Activated CD4-positive, alpha-beta T cell treated with anti-CD3 and anti-CD28 coated beads for 36 hours (primary cell): ENCODE measurements at regions not wholly inside any gene's neighbourhood (a gene's known extent, or its start where the extent isn't known, plus 50 kb on each side); places are given as distances from the start of the nearest gene placed in this dataset.

Source experiments
- ATAC-seq: fragments of 200-7000 bp; cut with Tn5 transposase; one replicate; pipeline ENCODE4 v1.10.0; 2021; ENCODE audit warnings: mild to moderate bottlenecking, moderate library complexity
- CTCF ChIA-PET: fragments of 350-600 bp; sonication (Branson Sonifier 250); formaldehyde crosslinking; loops from one replicate; lab custom pipeline; 2021; ENCODE audit warnings: antibody characterized with exemption; lab: Charles Lee
- POLR2A ChIA-PET: fragments of 350-600 bp; sonication (Branson Sonifier 250); formaldehyde crosslinking; loops from one replicate; lab custom pipeline; 2021; ENCODE audit warnings: antibody characterized with exemption, inconsistent platforms; lab: Charles Lee
- DNase-seq: peaks from one replicate; pipeline ENCODE4 v3.0.0-alpha.2; 2020
- H3K27ac Mint-ChIP-seq: one replicate; pipeline ENCODE4 v1.8.0; 2021; ENCODE audit warnings: mixed read lengths
- H3K27me3 Mint-ChIP-seq: one replicate; pipeline ENCODE4 v1.8.0; 2021; ENCODE audit warnings: mixed read lengths
- H3K36me3 Mint-ChIP-seq: one replicate; pipeline ENCODE4 v1.8.0; 2021; ENCODE audit warnings: low read depth, mixed read lengths
- H3K4me1 Mint-ChIP-seq: one replicate; pipeline ENCODE4 v1.8.0; 2021; ENCODE audit warnings: mixed read lengths
- H3K4me3 Mint-ChIP-seq: one replicate; pipeline ENCODE4 v1.8.0; 2021; ENCODE audit warnings: mild to moderate bottlenecking, moderate library complexity, mixed read lengths
- H3K9me3 Mint-ChIP-seq: one replicate; pipeline ENCODE4 v1.8.0; 2021; ENCODE audit warnings: low read depth, mixed read lengths
- intact Hi-C, 2 experiments: fragments of 100-400 bp; cut with DNase I in 1 of 2; cut with micrococcal nuclease in 1 of 2; formaldehyde crosslinking; loops; one replicate each; pipeline versions ENCODE4 v1.14.2 to v1.15.1; 2022 to 2024; cut with DNase I, micrococcal nuclease

DNA sequence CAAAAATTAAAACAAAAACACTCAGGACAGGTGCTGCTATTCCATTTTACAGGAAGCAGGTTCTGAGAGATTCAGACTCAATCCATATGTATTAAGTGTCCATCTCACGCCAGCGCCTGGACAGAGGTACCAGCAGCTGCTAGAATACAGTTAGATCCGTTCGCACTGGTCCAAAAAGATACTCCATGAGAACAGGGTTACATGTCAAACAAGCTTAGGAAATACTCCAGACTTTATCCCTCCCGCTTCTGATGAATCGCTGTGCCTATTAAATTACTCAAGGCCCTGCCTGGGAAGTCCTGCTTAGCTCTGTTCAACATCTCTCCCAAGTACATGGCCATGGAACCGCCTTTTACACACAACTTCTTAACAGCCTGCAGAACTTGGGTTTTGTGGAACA lies 50.2 kb upstream of the SLC35C1 start:
- ATAC-seq (no peak), DNase-seq (no peak)
- ChIA-PET CTCF (interaction anchor here (3.0 kb wide), 1 partner anchor 17 kb away, joined by 21 read pairs; no protein-coding TSS in a partner anchor), POLR2A (no interaction called here)
- Mint-ChIP-seq H3K4me1 (no peaks in the 10 kb centered on the region), H3K27ac (no peak overlapping the region), H3K36me3 (no peaks in the 10 kb centered on the region), H3K27me3 (peaks cover 13% of the 10 kb centered on the region), H3K9me3 (no peaks in the 10 kb centered on the region), H3K4me3 (no peak overlapping the region)
- intact Hi-C loops: no loop called here

DNA sequence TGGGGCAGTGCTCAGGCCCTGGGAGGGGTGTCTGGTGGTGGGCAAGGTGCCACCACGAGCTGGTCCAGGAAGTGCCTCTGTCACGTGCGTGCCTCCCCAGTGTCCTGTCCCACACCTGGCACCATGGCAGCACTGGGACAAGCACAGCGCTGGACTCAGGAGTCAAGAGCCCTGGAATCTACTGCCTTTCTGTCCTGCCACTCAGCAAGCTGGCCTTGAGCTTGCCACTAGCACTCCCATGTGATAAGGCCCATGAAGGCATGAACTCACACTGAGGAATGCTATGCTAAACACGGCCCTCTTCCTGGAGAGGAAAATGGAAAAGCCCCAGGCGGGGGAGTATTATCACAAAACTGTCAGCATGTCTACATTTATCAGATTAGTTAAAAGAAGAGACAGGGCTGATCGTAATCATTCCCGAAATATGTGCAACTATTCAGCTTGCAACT lies 50.7 kb upstream of the SLC35C1 start:
- POLR2A ChIA-PET: no interaction called here
- Mint-ChIP-seq H3K9me3 (no peaks in the 10 kb centered on the region), H3K36me3 (no peaks in the 10 kb centered on the region), H3K27me3 (peaks cover 13% of the 10 kb centered on the region), H3K4me3 (no peak overlapping the region), H3K27ac (no peak overlapping the region), H3K4me1 (no peaks in the 10 kb centered on the region)
- no peak for DNase-seq
- ATAC-seq: no peak
- intact Hi-C loops: no loop called here
- CTCF ChIA-PET: interaction anchor here (3.0 kb wide), 1 partner anchor 17 kb away, joined by 21 read pairs; no protein-coding TSS in a partner anchor

DNA sequence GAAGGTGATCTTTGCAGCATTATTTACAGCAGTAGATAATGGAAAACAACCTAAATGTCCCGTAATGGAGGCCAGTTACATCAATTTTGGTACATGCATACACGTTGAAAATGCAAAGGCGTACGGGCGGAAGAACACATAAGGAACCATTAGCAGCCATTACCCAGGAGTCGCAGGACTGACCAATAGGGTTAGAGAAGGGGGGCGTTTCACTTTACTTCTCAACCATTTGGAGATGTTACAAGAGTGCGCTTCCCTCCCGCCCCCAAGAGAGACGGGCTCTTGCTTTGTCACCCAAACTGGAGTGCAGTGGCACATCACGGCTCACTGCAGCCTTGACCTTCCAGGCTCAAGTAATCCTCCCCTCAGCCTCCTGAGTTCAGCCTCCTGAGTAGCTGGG lies 52.8 kb upstream of the SLC35C1 start:
- no peak overlapping the region for H3K27ac Mint-ChIP-seq
- POLR2A ChIA-PET: no interaction called here
- DNase-seq: no peak
- CTCF ChIA-PET: interaction anchor here (0.6 to 1.7 kb wide), 3 partner anchors 20 to 97 kb away, joined by 3 to 7 read pairs (median 3); no protein-coding TSS in a partner anchor
- ATAC-seq: no peak
- H3K4me1 Mint-ChIP-seq: no peaks in the 10 kb centered on the region
- H3K9me3 Mint-ChIP-seq: no peaks in the 10 kb centered on the region
- intact Hi-C loops: no loop called here
- peaks cover 13% of the 10 kb centered on the region for H3K27me3 Mint-ChIP-seq
- H3K4me3 Mint-ChIP-seq: no peak overlapping the region
- H3K36me3 Mint-ChIP-seq: no peaks in the 10 kb centered on the region

DNA sequence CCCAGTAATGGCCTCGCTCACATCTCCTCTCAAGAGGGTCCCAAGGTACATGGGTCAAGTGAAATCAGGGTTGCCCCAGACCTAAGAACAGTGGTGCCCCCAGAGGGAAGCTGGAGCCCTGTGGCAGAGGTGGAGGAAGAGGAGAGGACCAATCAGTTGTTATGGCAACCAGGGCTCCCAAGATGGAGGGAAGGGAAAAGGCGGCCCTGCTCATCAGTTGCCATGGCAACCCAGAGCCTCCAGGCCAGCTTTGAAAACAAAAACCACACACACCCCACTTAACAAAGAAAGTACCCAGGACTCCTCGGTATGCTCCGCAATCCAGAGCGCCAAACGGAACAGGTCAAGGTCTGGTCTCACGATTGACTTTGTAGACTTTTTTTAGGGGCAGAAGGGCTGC lies 53.5 kb upstream of the SLC35C1 start:
- DNase-seq (no peak), ATAC-seq (no peak)
- H3K36me3 Mint-ChIP-seq: no peaks in the 10 kb centered on the region
- intact Hi-C loops: no loop called here
- peaks cover 13% of the 10 kb centered on the region for H3K27me3 Mint-ChIP-seq
- CTCF ChIA-PET: no interaction called here
- no peaks in the 10 kb centered on the region for H3K4me1 Mint-ChIP-seq
- POLR2A ChIA-PET: no interaction called here
- no peaks in the 10 kb centered on the region for H3K9me3 Mint-ChIP-seq
- H3K27ac Mint-ChIP-seq: no peak overlapping the region
- H3K4me3 Mint-ChIP-seq: no peak overlapping the region

DNA sequence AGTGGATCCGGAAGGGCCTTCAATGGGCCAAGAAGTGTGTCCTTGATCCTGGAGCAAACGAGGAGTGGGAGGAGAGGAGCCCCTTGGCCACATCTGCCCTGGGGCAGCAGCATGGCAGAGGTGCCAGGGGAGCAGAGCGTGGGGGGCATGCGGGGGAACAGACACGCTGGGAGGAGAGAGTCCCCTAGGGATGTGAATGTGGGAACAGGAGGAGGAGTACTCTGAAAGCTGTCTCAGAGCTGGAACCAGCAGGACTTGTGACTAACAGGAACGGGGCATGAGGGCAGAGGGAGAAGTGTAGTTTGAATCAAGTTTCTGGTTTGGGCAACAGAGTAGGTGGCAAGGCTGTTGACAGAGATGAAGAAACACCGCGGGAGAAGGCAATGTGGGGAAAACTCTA lies 54.5 kb upstream of the SLC35C1 start:
- no peaks in the 10 kb centered on the region for H3K4me1 Mint-ChIP-seq
- POLR2A ChIA-PET: no interaction called here
- H3K4me3 Mint-ChIP-seq: no peak overlapping the region
- no peaks in the 10 kb centered on the region for H3K36me3 Mint-ChIP-seq
- H3K9me3 Mint-ChIP-seq: no peaks in the 10 kb centered on the region
- CTCF ChIA-PET: no interaction called here
- no peak overlapping the region for H3K27ac Mint-ChIP-seq
- DNase-seq: no peak
- intact Hi-C loops: no loop called here
- H3K27me3 Mint-ChIP-seq: peaks cover 13% of the 10 kb centered on the region
- no peak for ATAC-seq

DNA sequence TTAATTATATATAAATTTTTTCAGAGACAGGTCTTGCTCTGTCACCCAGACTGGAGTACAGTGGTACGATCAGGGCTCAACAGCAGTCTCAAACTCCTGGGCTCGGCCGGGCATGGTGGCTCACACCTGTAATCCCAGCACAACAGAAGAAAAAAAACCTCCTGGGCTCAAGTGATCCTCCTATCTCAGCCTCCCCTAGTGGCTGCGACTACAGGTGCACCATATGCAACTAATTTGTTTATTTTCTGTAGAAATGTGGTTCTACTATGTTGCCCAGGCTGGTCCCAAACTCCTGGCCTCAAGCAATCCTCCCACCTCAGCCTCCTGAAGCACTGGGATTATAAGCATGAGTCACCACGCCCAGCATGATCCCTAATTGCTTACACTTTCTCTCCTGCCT lies 56.1 kb upstream of the SLC35C1 start:
- H3K36me3 Mint-ChIP-seq: no peaks in the 10 kb centered on the region
- no peaks in the 10 kb centered on the region for H3K4me1 Mint-ChIP-seq
- DNase-seq (no peak), ATAC-seq (no peak)
- CTCF ChIA-PET: interaction anchor here (1.0 to 1.2 kb wide), 2 partner anchors 23 to 409 kb away, joined by 3 read pairs; no protein-coding TSS in a partner anchor
- H3K9me3 Mint-ChIP-seq: no peaks in the 10 kb centered on the region
- H3K27me3 Mint-ChIP-seq: peaks cover 13% of the 10 kb centered on the region
- H3K27ac Mint-ChIP-seq: no peak overlapping the region
- intact Hi-C loops: no loop called here
- H3K4me3 Mint-ChIP-seq: no peak overlapping the region
- POLR2A ChIA-PET: no interaction called here

DNA sequence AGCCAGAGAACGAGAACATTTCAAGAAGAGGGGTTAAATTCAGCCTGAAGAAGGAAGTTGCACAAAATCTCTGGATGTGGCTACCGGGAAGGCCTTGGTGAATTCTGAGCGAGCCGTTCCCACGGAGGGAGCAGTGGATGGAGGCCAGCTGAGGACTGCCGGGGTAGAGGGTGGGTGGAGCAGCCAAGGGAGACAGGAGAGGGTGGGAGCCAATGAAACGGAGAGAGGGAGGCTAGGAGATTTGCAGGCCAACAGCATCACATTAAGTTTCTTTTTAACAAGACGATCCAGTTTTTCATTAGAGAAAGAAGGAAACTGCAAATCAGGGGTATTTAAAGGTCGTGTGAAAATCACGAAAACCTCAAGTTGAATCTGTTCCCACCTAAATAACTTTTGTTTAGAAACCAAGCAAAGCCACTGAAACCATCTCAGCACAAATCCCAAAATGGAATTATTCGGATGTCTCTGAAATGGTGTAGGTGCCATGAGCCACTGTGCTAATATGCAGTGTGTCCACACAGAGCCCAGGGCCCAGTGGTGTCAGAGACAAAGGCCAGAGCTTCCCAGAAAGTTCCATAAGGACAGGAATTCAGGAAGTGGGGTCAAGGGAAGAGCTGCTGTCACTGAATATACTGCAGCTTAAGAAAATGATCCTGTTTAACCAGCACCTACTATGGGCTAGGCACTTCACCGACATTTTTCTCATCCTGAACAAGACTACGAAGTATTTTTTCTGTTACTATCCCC lies 59.7 kb upstream of the SLC35C1 start:
- intact Hi-C loops: no loop called here
- POLR2A ChIA-PET: no interaction called here
- CTCF ChIA-PET: no interaction called here

DNA sequence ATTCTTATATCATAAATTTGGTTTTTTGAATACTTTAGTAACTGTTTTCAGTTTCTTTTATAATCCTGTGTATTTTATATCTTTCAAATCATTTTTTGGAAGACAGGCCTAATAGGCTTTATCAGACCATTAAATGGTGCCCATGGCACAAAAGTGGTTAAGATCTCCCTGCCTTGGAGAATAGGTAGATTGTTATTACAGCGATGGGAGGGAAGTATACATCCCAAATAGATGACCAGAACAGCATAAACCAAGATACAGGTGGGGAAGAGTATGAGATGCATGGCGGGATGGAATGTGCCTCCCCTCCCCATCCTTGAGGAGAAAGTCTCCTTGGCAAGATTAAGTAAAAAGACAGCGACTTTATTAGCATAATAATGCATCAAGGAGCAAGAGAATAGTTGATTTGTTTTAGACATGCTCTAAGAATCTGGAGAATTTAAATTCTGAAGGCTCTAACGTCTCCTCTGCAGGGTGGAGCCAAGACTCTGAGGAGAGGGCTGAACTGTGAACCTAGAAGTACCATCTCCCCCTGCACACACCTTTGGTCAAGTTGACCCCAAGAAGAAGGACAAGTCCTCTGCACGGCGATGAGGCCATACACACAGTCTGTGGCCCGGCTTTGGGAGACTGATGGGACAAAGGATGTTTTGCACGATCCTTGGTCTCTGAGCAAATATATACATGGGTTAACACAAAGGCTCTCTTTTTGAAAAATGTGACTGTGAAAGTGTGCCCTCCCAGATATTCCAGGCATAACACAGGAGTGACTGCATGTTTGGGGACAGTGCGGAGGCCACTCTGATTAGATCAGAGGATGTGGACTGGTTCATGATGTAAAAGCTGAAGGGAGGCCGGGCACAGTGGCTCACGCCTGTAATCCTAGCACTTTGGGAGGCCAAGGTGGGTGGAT lies 61.1 kb upstream of the SLC35C1 start:
- Mint-ChIP-seq H3K27me3 (peaks cover 3% of the 10 kb centered on the region), H3K9me3 (no peaks in the 10 kb centered on the region), H3K4me1 (no peaks in the 10 kb centered on the region), H3K27ac (no peak overlapping the region), H3K36me3 (no peaks in the 10 kb centered on the region), H3K4me3 (no peak overlapping the region)
- ATAC-seq: no peak
- ChIA-PET CTCF (no interaction called here), POLR2A (no interaction called here)
- intact Hi-C loops: no loop called here
- DNase-seq: no peak

More for the DNA sequence above, 59.7 kb upstream of the SLC35C1 start:
- H3K4me3 Mint-ChIP-seq: no peak overlapping the region
- no peak overlapping the region for H3K27ac Mint-ChIP-seq
- no peaks in the 10 kb centered on the region for H3K36me3 Mint-ChIP-seq
- no peaks in the 10 kb centered on the region for H3K4me1 Mint-ChIP-seq
- H3K9me3 Mint-ChIP-seq: no peaks in the 10 kb centered on the region
- ATAC-seq (no peak), DNase-seq (no peak)
- peaks cover 1% of the 10 kb centered on the region for H3K27me3 Mint-ChIP-seq

DNA sequence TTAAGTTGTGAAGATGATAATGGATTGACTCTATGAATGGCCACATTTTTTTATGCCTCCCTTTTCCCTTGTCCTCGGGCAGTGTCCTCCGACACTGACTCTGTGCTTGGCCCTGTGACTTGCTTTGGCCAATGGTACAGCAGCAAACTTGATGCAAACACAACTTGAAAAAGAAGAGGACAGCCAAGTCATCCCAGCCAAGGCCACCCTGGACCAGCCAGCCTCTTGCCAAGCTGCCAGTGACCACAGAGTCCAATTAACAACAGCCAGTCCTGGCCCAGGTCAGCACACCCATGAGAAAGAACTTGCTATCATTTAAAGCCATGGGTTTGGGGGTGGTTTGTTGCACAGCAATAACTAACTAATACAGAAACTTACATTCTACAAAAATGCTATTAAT lies 63.4 kb upstream of the SLC35C1 start:
- intact Hi-C loops: no loop called here
- H3K27ac Mint-ChIP-seq: no peak overlapping the region
- ChIA-PET CTCF (interaction anchor here (1.0 kb wide), 1 partner anchor 30 kb away, joined by 4 read pairs; no protein-coding TSS in a partner anchor), POLR2A (interaction anchor here (0.5 kb wide), 1 partner anchor 370 kb away, joined by 3 read pairs; no protein-coding TSS in a partner anchor)
- H3K27me3 Mint-ChIP-seq: peaks cover 3% of the 10 kb centered on the region
- peaks cover 7% of the 10 kb centered on the region for H3K4me1 Mint-ChIP-seq
- H3K4me3 Mint-ChIP-seq: no peak overlapping the region
- H3K36me3 Mint-ChIP-seq: no peaks in the 10 kb centered on the region
- DNase-seq (no peak), ATAC-seq (no peak)
- H3K9me3 Mint-ChIP-seq: no peaks in the 10 kb centered on the region

DNA sequence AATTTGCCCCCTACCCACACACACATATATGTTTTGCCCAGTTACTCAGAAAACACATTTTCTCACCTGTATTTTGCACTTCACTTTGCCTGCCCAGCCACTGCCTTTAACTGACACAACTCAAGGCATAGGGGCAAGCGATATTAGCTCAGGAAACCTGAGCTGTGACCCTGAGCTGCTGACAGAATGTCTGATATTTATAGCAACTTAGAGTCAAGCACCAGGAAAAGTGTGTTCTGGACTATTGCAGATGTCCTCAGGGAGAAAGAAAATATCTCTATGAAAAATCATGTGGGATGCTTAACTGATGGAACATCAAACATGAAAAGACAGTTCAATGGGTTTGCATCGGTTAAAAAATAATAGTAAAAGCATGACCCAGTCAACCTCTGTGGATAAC lies 63.9 kb upstream of the SLC35C1 start:
- no peaks in the 10 kb centered on the region for H3K36me3 Mint-ChIP-seq
- DNase-seq (no peak), ATAC-seq (no peak)
- peaks cover 13% of the 10 kb centered on the region for H3K4me1 Mint-ChIP-seq
- POLR2A ChIA-PET: interaction anchor here (0.5 kb wide), 1 partner anchor 369 kb away, joined by 3 read pairs; no protein-coding TSS in a partner anchor
- no peaks in the 10 kb centered on the region for H3K9me3 Mint-ChIP-seq
- H3K27ac Mint-ChIP-seq: no peak overlapping the region
- intact Hi-C loops: no loop called here
- no peak overlapping the region for H3K4me3 Mint-ChIP-seq
- H3K27me3 Mint-ChIP-seq: peaks cover 3% of the 10 kb centered on the region
- CTCF ChIA-PET: interaction anchor here (0.5 to 1.0 kb wide), 2 partner anchors 31 to 813 kb away, joined by 3 read pairs; no protein-coding TSS in a partner anchor

DNA sequence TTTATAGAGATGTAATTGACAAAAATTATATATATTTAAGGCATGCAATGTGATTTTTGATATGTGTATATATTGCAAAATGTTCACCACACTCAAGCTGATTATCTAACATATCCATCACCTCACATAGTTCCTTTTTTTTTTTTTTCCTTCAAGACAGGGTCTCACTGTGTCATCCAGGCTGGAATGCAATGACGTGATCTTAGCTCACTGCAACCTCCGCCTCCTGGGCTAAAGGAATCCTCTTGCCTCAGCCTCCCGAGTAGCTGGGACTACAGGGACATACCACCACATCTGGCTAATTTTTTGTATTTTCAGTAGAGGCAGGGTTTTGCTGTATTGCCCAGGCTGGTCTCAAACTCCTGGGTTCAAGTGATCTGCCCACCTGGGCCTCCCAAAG lies 65.1 kb upstream of the SLC35C1 start:
- H3K27me3 Mint-ChIP-seq: peaks cover 5% of the 10 kb centered on the region
- ChIA-PET POLR2A (no interaction called here), CTCF (no interaction called here)
- ATAC-seq (no peak), DNase-seq (no peak)
- no peak overlapping the region for H3K4me3 Mint-ChIP-seq
- intact Hi-C loops: no loop called here
- H3K4me1 Mint-ChIP-seq: peaks cover 13% of the 10 kb centered on the region
- no peaks in the 10 kb centered on the region for H3K36me3 Mint-ChIP-seq
- no peaks in the 10 kb centered on the region for H3K9me3 Mint-ChIP-seq
- H3K27ac Mint-ChIP-seq: no peak overlapping the region
